OCI-LY7 (cell line): ENCODE measurements at regions not wholly inside any gene's neighbourhood (a gene's known extent, or its start where the extent isn't known, plus 50 kb on each side); places are given as distances from the start of the nearest gene placed in this dataset.

Experiments
- BruUV-seq: library from RNA; stranded (reverse); fragments of 400-500 nt; replicated peaks from 2 replicates; lab custom pipeline; 2021; lab: Mats Ljungman, UMichigan
- CTCF ChIA-PET: fragments of 300-600 bp; sonication (Branson Sonifier 250); formaldehyde crosslinking; loops from one replicate; lab custom pipeline; 2022; ENCODE audit warnings: antibody characterized with exemption; ENCODE audit not compliant: unreplicated experiment; lab: Charles Lee
- POLR2A ChIA-PET: fragments of 300-600 bp; sonication (Branson Sonifier 250); formaldehyde crosslinking; loops from one replicate; lab custom pipeline; 2022; ENCODE audit warnings: antibody characterized with exemption; lab: Charles Lee
- DNase-seq: peaks from one replicate; pipeline ENCODE4 v3.0.0-alpha.2; 2015; ENCODE audit warnings: low spot score
- H2AFZ ChIP-seq: fragments of 200-600 bp; sonication (generic), shearing (Covaris generic); 2 replicates; pipeline ENCODE4 v1.6.1; 2014; ENCODE audit warnings: mild to moderate bottlenecking, antibody characterized with exemption, low read length, moderate library complexity
- H3K27ac ChIP-seq: fragments of 200-600 bp; sonication (generic); 2 replicates; pipeline ENCODE4 v1.5.1; 2014; ENCODE audit warnings: mixed run types, low read depth, mild to moderate bottlenecking, moderate library complexity, low read length, inconsistent platforms; ENCODE audit not compliant: poor library complexity, severe bottlenecking
- H3K36me3 ChIP-seq: fragments of 200-600 bp; sonication (generic); 2 replicates; pipeline ENCODE4 v1.6.1; 2014; ENCODE audit warnings: mild to moderate bottlenecking, antibody characterized with exemption, low read length, moderate library complexity, mixed read lengths; ENCODE audit not compliant: insufficient read depth
- H3K4me1 ChIP-seq: fragments of 200-600 bp; sonication (generic); 2 replicates; pipeline ENCODE4 v1.5.1; 2014; ENCODE audit warnings: mild to moderate bottlenecking, low read length; ENCODE audit not compliant: insufficient read depth, poor library complexity, severe bottlenecking
- H3K4me2 ChIP-seq: fragments of 200-600 bp; sonication (generic); 2 replicates; pipeline ENCODE4 v1.6.1; 2014; ENCODE audit warnings: mild to moderate bottlenecking, low read length
- H3K4me3 ChIP-seq: fragments of 200-600 bp; sonication (generic); 2 replicates; pipeline ENCODE4 v1.5.1; 2014; ENCODE audit warnings: mild to moderate bottlenecking, low read depth, low read length; ENCODE audit not compliant: poor library complexity, severe bottlenecking
- H3K79me2 ChIP-seq: fragments of 200-600 bp; sonication (generic); 2 replicates; pipeline ENCODE4 v1.6.1; 2016; ENCODE audit warnings: low read depth, mild to moderate bottlenecking, low read length, moderate library complexity, mixed read lengths; ENCODE audit not compliant: insufficient read depth
- H3K9me2 ChIP-seq: fragments of 200-600 bp; sonication (generic); 2 replicates; pipeline ENCODE4 v1.6.1; 2016; ENCODE audit warnings: mild to moderate bottlenecking, low read length, mixed read lengths; ENCODE audit not compliant: insufficient read depth
- H3K9me3 ChIP-seq: fragments of 200-600 bp; sonication (generic); 2 replicates; pipeline ENCODE4 v1.6.1; 2014; ENCODE audit warnings: mild to moderate bottlenecking, mixed run types, low read length, mixed read lengths
- H4K20me1 ChIP-seq: fragments of 200-600 bp; sonication (generic); 2 replicates; pipeline ENCODE4 v1.6.1; 2014; ENCODE audit warnings: mild to moderate bottlenecking, antibody characterized with exemption, low read length, moderate library complexity, mixed read lengths; ENCODE audit not compliant: insufficient read depth
- EZH2phosphoT487 ChIP-seq: fragments of 200-600 bp; sonication (generic); IDR thresholded peaks from 2 replicates; pipeline ENCODE4 v1.6.1; 2018; ENCODE audit warnings: low read depth, borderline replicate concordance, mild to moderate bottlenecking, mixed run types, antibody characterized with exemption, low read length, moderate library complexity, mixed read lengths
- intact Hi-C: fragments of 100-400 bp; cut with micrococcal nuclease; formaldehyde crosslinking; loops from one replicate; pipeline ENCODE4 v1.10.0; 2022; ENCODE audit not compliant: unreplicated experiment
- TF ChIP-seq, protein P1 (sequence below): fragments of 200-600 bp; sonication (generic); conservative IDR thresholded peaks from 2 replicates; pipeline ENCODE4 v1.5.1; 2014; ENCODE audit warnings: mild to moderate bottlenecking, antibody characterized with exemption, low read length, moderate library complexity, mixed read lengths

- no peak for DNase-seq
- Histone ChIP-seq H3K9me2 (no peaks in the 10 kb centered on the region), H3K4me3 (no peak overlapping the region), H3K79me2 (no peaks in the 10 kb centered on the region), H3K4me2 (no peak overlapping the region), H4K20me1 (no peaks in the 10 kb centered on the region), H3K36me3 (no peaks in the 10 kb centered on the region), H3K27ac (no peak overlapping the region), H3K9me3 (no peaks in the 10 kb centered on the region), H3K4me1 (no peaks in the 10 kb centered on the region), H2AFZ (no peak overlapping the region)
- intact Hi-C loops = no loop called here
- TF ChIP-seq, protein P1, sequence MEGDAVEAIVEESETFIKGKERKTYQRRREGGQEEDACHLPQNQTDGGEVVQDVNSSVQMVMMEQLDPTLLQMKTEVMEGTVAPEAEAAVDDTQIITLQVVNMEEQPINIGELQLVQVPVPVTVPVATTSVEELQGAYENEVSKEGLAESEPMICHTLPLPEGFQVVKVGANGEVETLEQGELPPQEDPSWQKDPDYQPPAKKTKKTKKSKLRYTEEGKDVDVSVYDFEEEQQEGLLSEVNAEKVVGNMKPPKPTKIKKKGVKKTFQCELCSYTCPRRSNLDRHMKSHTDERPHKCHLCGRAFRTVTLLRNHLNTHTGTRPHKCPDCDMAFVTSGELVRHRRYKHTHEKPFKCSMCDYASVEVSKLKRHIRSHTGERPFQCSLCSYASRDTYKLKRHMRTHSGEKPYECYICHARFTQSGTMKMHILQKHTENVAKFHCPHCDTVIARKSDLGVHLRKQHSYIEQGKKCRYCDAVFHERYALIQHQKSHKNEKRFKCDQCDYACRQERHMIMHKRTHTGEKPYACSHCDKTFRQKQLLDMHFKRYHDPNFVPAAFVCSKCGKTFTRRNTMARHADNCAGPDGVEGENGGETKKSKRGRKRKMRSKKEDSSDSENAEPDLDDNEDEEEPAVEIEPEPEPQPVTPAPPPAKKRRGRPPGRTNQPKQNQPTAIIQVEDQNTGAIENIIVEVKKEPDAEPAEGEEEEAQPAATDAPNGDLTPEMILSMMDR = no peak
- TF ChIP-seq EZH2phosphoT487 = no peak
- CTCF ChIA-PET = no interaction called here
- BruUV-seq = no TSS peak
- POLR2A ChIA-PET = no interaction called here
These were observed 138.6 kb downstream of the RPS12 start for GRCh38 chr6:132952986-132953385.

GRCh38 chr6:132954222-132954621 lies 139.9 kb downstream of the RPS12 start:
- H3K4me3 ChIP-seq = no peak overlapping the region
- no peak overlapping the region for H2AFZ ChIP-seq
- ChIA-PET CTCF (no interaction called here), POLR2A (no interaction called here)
- intact Hi-C loops = no loop called here
- no peaks in the 10 kb centered on the region for H3K36me3 ChIP-seq
- H3K4me1 ChIP-seq = no peaks in the 10 kb centered on the region
- H3K9me3 ChIP-seq = no peaks in the 10 kb centered on the region
- TF ChIP-seq, protein P1 = no peak
- TF ChIP-seq EZH2phosphoT487 = no peak
- no peak overlapping the region for H3K4me2 ChIP-seq
- no peak overlapping the region for H3K27ac ChIP-seq
- H3K9me2 ChIP-seq = no peaks in the 10 kb centered on the region
- DNase-seq = no peak
- BruUV-seq = no TSS peak
- no peaks in the 10 kb centered on the region for H3K79me2 ChIP-seq
- no peaks in the 10 kb centered on the region for H4K20me1 ChIP-seq

- ChIA-PET CTCF (no interaction called here), POLR2A (no interaction called here)
- TF ChIP-seq EZH2phosphoT487 = no peak
- TF ChIP-seq, protein P1 = no peak
- DNase-seq = no peak
- BruUV-seq = no TSS peak
- H3K4me1 ChIP-seq = no peaks in the 10 kb centered on the region
- H3K9me2 ChIP-seq = no peaks in the 10 kb centered on the region
- no peak overlapping the region for H3K4me2 ChIP-seq
- no peaks in the 10 kb centered on the region for H3K36me3 ChIP-seq
- H3K9me3 ChIP-seq = no peaks in the 10 kb centered on the region
- H3K79me2 ChIP-seq = no peaks in the 10 kb centered on the region
- H4K20me1 ChIP-seq = no peaks in the 10 kb centered on the region
- no peak overlapping the region for H2AFZ ChIP-seq
- H3K27ac ChIP-seq = no peak overlapping the region
- no peak overlapping the region for H3K4me3 ChIP-seq
- intact Hi-C loops = no loop called here
These were observed 140.6 kb downstream of the RPS12 start for GRCh38 chr6:132954936-132955335.
